ENCODE measurements at regions not wholly inside any gene's neighbourhood (a gene's known extent, or its start where the extent isn't known, plus 50 kb on each side); places are given as distances from the start of the nearest gene placed in this dataset.

- no peak for TF ChIP-seq POLR2A (IDR thresholded peaks at IDR 0.05; ENCODE audit: control extremely low read depth in 1 of 2, low read depth in 2 of 2, low read length in 2 of 2)
- no peak for TF ChIP-seq TAF7 (optimal IDR thresholded peaks at IDR 0.05; ENCODE audit: borderline replicate concordance, low read depth, low read length)
- no peak for TF ChIP-seq CREB1 (IDR thresholded peaks at IDR 0.05)
- no peak for TF ChIP-seq CBX5 (IDR thresholded peaks at IDR 0.05; ENCODE audit: low read depth, low read length)
- TF ChIP-seq SIN3A (conservative IDR thresholded peaks at IDR 0.05 in 1 of 2, IDR thresholded peaks at IDR 0.05 in 1 of 2; ENCODE audit: low read depth in 1 of 2, low read length in 2 of 2): no peak
- TF ChIP-seq EZH2 (IDR thresholded peaks at IDR 0.05; ENCODE audit: low read depth, low read length, severe bottlenecking): no peak
- no peak for TF ChIP-seq NANOG (IDR thresholded peaks at IDR 0.05; ENCODE audit: insufficient read depth, low read depth, low read length, poor library complexity, severe bottlenecking)
- TF ChIP-seq CTCF (IDR thresholded peaks at IDR 0.05; ENCODE audit: control extremely low read depth in 1 of 3, insufficient read depth in 1 of 3, low read depth in 1 of 3, low read length in 3 of 3): no peak
- no peak for TF ChIP-seq RAD21 (IDR thresholded peaks at IDR 0.05 in 1 of 2, conservative IDR thresholded peaks at IDR 0.05 in 1 of 2; ENCODE audit: low read depth in 2 of 2, low read length in 2 of 2)
- no peak for TF ChIP-seq BRCA1 (IDR thresholded peaks at IDR 0.05; ENCODE audit: low read depth, low read length)
- no peak for TF ChIP-seq POLR2AphosphoS5 (IDR thresholded peaks at IDR 0.05; ENCODE audit: low read depth, low read length)
- no peak for TF ChIP-seq SP2 (IDR thresholded peaks at IDR 0.05; ENCODE audit: low read length)
Measured at GRCh38 chr21:32881458-32881857, 109.9 kb upstream of the PAXBP1 start.
